ENCODE measurements at regions not wholly inside any gene's neighbourhood (a gene's known extent, or its start where the extent isn't known, plus 50 kb on each side); places are given as distances from the start of the nearest gene placed in this dataset.

GRCh38 chr3:159417761-159418160 is 570.9 kb upstream of the IL12A start:
- Histone ChIP-seq H3K27ac (ENCODE audit: low read length) (no peak overlapping the region), H3K36me3 (ENCODE audit: insufficient read depth, low read length) (no peaks in the 10 kb centered on the region), H4K20me1 (ENCODE audit: insufficient read depth) (no peaks in the 10 kb centered on the region), H3K27me3 (ENCODE audit: insufficient read depth, low read depth, low read length) (no peaks in the 10 kb centered on the region), H2AFZ (ENCODE audit: low read depth, low read length) (no peak overlapping the region), H3K9me3 (ENCODE audit: low read length) (no peaks in the 10 kb centered on the region), H3K9me2 (ENCODE audit: insufficient read depth, low read length) (no peaks in the 10 kb centered on the region), H3K4me2 (ENCODE audit: low read length) (no peak overlapping the region), H3K9ac (ENCODE audit: low read length) (no peak overlapping the region), H3F3A (ENCODE audit: insufficient read depth, low read length, poor library complexity, severe bottlenecking) (no peaks in the 10 kb centered on the region), H3K4me3 (ENCODE audit: low read length) (no peak overlapping the region), H3K79me2 (replicated peaks; ENCODE audit: insufficient read depth, low read length) (no peaks in the 10 kb centered on the region)
- no peak for TF ChIP-seq RAD21 (conservative IDR thresholded peaks at IDR 0.05)
- TF ChIP-seq SMC3 (conservative IDR thresholded peaks at IDR 0.05; ENCODE audit: poor library complexity): no peak
- TF ChIP-seq, protein P1, sequence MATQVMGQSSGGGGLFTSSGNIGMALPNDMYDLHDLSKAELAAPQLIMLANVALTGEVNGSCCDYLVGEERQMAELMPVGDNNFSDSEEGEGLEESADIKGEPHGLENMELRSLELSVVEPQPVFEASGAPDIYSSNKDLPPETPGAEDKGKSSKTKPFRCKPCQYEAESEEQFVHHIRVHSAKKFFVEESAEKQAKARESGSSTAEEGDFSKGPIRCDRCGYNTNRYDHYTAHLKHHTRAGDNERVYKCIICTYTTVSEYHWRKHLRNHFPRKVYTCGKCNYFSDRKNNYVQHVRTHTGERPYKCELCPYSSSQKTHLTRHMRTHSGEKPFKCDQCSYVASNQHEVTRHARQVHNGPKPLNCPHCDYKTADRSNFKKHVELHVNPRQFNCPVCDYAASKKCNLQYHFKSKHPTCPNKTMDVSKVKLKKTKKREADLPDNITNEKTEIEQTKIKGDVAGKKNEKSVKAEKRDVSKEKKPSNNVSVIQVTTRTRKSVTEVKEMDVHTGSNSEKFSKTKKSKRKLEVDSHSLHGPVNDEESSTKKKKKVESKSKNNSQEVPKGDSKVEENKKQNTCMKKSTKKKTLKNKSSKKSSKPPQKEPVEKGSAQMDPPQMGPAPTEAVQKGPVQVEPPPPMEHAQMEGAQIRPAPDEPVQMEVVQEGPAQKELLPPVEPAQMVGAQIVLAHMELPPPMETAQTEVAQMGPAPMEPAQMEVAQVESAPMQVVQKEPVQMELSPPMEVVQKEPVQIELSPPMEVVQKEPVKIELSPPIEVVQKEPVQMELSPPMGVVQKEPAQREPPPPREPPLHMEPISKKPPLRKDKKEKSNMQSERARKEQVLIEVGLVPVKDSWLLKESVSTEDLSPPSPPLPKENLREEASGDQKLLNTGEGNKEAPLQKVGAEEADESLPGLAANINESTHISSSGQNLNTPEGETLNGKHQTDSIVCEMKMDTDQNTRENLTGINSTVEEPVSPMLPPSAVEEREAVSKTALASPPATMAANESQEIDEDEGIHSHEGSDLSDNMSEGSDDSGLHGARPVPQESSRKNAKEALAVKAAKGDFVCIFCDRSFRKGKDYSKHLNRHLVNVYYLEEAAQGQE (IDR thresholded peaks at IDR 0.05; ENCODE audit: borderline replicate concordance): no peak
- no peak for TF ChIP-seq MXI1 (conservative IDR thresholded peaks at IDR 0.05; ENCODE audit: poor library complexity, severe bottlenecking)
- TF ChIP-seq CTCF (IDR thresholded peaks at IDR 0.05; ENCODE audit: poor library complexity, severe bottlenecking): no peak
- TF ChIP-seq POLR2AphosphoS5 (IDR thresholded peaks at IDR 0.05): no peak

GRCh38 chr3:159418571-159419526 is 569.8 kb upstream of the IL12A start:
- no peak overlapping the region for H3K27ac ChIP-seq (ENCODE audit: low read length)
- H3F3A ChIP-seq (ENCODE audit: insufficient read depth, low read length, poor library complexity, severe bottlenecking): no peaks in the 10 kb centered on the region
- no peak overlapping the region for H2AFZ ChIP-seq (ENCODE audit: low read depth, low read length)
- TF ChIP-seq MXI1 (conservative IDR thresholded peaks at IDR 0.05; ENCODE audit: poor library complexity, severe bottlenecking) (no peak), EP300 (conservative IDR thresholded peaks at IDR 0.05; ENCODE audit: poor library complexity, severe bottlenecking) (no peak), EZH2 (IDR thresholded peaks at IDR 0.05; ENCODE audit: borderline replicate concordance, insufficient read depth, low read length, poor library complexity, severe bottlenecking) (no peak), TAF1 (IDR thresholded peaks at IDR 0.05; ENCODE audit: low read depth) (no peak), POLR2AphosphoS5 (IDR thresholded peaks at IDR 0.05) (no peak), RAD21 (conservative IDR thresholded peaks at IDR 0.05) (no peak)
- TF ChIP-seq, protein P1 (IDR thresholded peaks at IDR 0.05; ENCODE audit: borderline replicate concordance): no peak
- H3K27me3 ChIP-seq (ENCODE audit: insufficient read depth, low read depth, low read length): no peaks in the 10 kb centered on the region
- no peak overlapping the region for H3K4me2 ChIP-seq (ENCODE audit: low read length)
- no peaks in the 10 kb centered on the region for H4K20me1 ChIP-seq (ENCODE audit: insufficient read depth)
- no peaks in the 10 kb centered on the region for H3K79me2 ChIP-seq (replicated peaks; ENCODE audit: insufficient read depth, low read length)
- no peaks in the 10 kb centered on the region for H3K36me3 ChIP-seq (ENCODE audit: insufficient read depth, low read length)
- H3K4me3 ChIP-seq (ENCODE audit: low read length): no peak overlapping the region
- H3K9me2 ChIP-seq (ENCODE audit: insufficient read depth, low read length): no peaks in the 10 kb centered on the region
- no peak overlapping the region for H3K9ac ChIP-seq (ENCODE audit: low read length)
- no peaks in the 10 kb centered on the region for H3K9me3 ChIP-seq (ENCODE audit: low read length)

All from neural cell (in vitro differentiated cells).